Globus pallidus (tissue), 1 donor: ENCODE measurements at regions not wholly inside any gene's neighbourhood (a gene's known extent, or its start where the extent isn't known, plus 50 kb on each side); places are given as distances from the start of the nearest gene placed in this dataset.
"Not testable (repeated sequence)": the region's sequence is repeated elsewhere in the genome, so short reads cannot be mapped to it uniquely, and the experiment has no call there.

Source experiments
- DNase-seq: peaks from one replicate; pipeline ENCODE4 v3.0.0-alpha.2; 2015; ENCODE audit warnings: low spot score

GRCh38 chr2:62330959-62331358, 135.0 kb downstream of the B3GNT2 start:
- no peak for DNase-seq

GRCh38 chr2:62329797-62330196, 133.9 kb downstream of the B3GNT2 start:
- no peak for DNase-seq

- no peak for DNase-seq
Observed at GRCh38 chr2:62326735-62327134, 130.8 kb downstream of the B3GNT2 start.

GRCh38 chr2:62325398-62325797, 129.5 kb downstream of the B3GNT2 start:
- no peak for DNase-seq

GRCh38 chr2:62321380-62322289, 125.7 kb downstream of the B3GNT2 start:
- no peak for DNase-seq

- DNase-seq, result no peak
Observed at GRCh38 chr2:62320657-62321357, 124.9 kb downstream of the B3GNT2 start.

GRCh38 chr2:62320137-62320536, 124.2 kb downstream of the B3GNT2 start:
- DNase-seq, result not testable (repeated sequence)

GRCh38 chr2:62319070-62319469, 123.2 kb downstream of the B3GNT2 start:
- DNase-seq, result no peak

- DNase-seq, result no peak
Observed at GRCh38 chr2:62315476-62315875, 119.6 kb downstream of the B3GNT2 start.

GRCh38 chr2:62314291-62314690, 118.4 kb downstream of the B3GNT2 start:
- DNase-seq, result no peak

GRCh38 chr2:62313449-62314227, 117.7 kb downstream of the B3GNT2 start:
- DNase-seq, result no peak

GRCh38 chr2:62309465-62310091, 113.7 kb downstream of the B3GNT2 start:
- DNase-seq, result no peak

GRCh38 chr2:62309081-62309464, 113.2 kb downstream of the B3GNT2 start:
- no peak for DNase-seq

GRCh38 chr2:62307469-62308389, 111.8 kb downstream of the B3GNT2 start:
- DNase-seq, result no peak

GRCh38 chr2:62306751-62307468, 111.0 kb downstream of the B3GNT2 start:
- DNase-seq, result no peak

GRCh38 chr2:62305421-62306176, 109.7 kb downstream of the B3GNT2 start:
- no peak for DNase-seq

- DNase-seq, result no peak
Observed at GRCh38 chr2:62304429-62305417, 108.8 kb downstream of the B3GNT2 start.

GRCh38 chr2:62303788-62304187, 107.9 kb downstream of the B3GNT2 start:
- DNase-seq, result no peak
